Brain microvascular endothelial cell (primary cell): ENCODE measurements at regions not wholly inside any gene's neighbourhood (a gene's known extent, or its start where the extent isn't known, plus 50 kb on each side); places are given as distances from the start of the nearest gene placed in this dataset.

ENCODE experiments used
- DNase-seq: peaks from one replicate; pipeline ENCODE4 v3.0.0-alpha.2; 2020
- H3K27ac ChIP-seq: fragments of 250-450 bp; sonication (Bioruptor Pico); 2 replicates; pipeline ENCODE4 v1.5.1; 2020; ENCODE audit warnings: mild to moderate bottlenecking, moderate library complexity
- H3K27me3 ChIP-seq: fragments of 250-450 bp; sonication (Bioruptor Pico); replicated peaks from 2 replicates; pipeline ENCODE4 v1.5.1; 2020; ENCODE audit warnings: mild to moderate bottlenecking
- H3K36me3 ChIP-seq: fragments of 250-450 bp; sonication (Bioruptor Pico); replicated peaks from 2 replicates; pipeline ENCODE4 v1.5.1; 2020; ENCODE audit warnings: mild to moderate bottlenecking
- H3K4me3 ChIP-seq: 2 replicates; pipeline ENCODE4 v1.5.1; 2011; ENCODE audit warnings: low read depth, mild to moderate bottlenecking, control low read depth, low read length, moderate library complexity
- in situ Hi-C: cut with HindIII; loops from 2 replicates; pipeline ENCODE4 v1.10.0; 2017; ENCODE audit warnings: low sequenced_read_pairs, low pct_ligation_motif_present
- TF ChIP-seq, protein P1 (sequence below): IDR thresholded peaks from 2 replicates; pipeline ENCODE4 v1.5.1; 2011; ENCODE audit warnings: low read depth, mild to moderate bottlenecking, moderate library complexity, low read length, control low read depth, inconsistent platforms; ENCODE audit errors: missing control alignments

DNA sequence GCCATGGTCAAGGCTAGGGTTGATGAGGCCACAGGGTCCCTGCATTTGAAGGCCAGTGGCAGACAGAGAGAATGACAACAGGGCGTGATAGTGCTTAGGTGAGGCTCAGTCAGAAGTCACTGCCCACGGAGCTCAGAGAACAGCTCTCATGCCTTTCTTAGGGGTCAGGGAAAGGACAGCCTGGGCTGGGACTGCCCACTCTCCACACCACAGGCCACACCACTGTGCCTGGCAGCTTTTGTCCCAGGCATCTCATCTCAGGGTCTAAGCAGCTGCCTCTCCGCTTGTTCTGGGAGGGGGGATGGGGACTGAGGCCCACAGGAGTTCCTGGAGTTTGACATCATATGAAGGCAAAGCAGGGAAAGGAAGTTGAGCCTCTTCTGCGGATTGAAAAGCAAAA is 150.2 kb upstream of the B3GAT1 start:
- Histone ChIP-seq H3K36me3 (no peaks in the 10 kb centered on the region), H3K27me3 (no peaks in the 10 kb centered on the region), H3K27ac (no peak overlapping the region), H3K4me3 (no peak overlapping the region)
- in situ Hi-C loops: no loop called here
- TF ChIP-seq, protein P1, sequence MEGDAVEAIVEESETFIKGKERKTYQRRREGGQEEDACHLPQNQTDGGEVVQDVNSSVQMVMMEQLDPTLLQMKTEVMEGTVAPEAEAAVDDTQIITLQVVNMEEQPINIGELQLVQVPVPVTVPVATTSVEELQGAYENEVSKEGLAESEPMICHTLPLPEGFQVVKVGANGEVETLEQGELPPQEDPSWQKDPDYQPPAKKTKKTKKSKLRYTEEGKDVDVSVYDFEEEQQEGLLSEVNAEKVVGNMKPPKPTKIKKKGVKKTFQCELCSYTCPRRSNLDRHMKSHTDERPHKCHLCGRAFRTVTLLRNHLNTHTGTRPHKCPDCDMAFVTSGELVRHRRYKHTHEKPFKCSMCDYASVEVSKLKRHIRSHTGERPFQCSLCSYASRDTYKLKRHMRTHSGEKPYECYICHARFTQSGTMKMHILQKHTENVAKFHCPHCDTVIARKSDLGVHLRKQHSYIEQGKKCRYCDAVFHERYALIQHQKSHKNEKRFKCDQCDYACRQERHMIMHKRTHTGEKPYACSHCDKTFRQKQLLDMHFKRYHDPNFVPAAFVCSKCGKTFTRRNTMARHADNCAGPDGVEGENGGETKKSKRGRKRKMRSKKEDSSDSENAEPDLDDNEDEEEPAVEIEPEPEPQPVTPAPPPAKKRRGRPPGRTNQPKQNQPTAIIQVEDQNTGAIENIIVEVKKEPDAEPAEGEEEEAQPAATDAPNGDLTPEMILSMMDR: no peak
- no peak for DNase-seq

GRCh38 chr11:134561331-134561720 is 149.3 kb upstream of the B3GAT1 start:
- no peaks in the 10 kb centered on the region for H3K27me3 ChIP-seq
- no peak for DNase-seq
- no peaks in the 10 kb centered on the region for H3K36me3 ChIP-seq
- H3K27ac ChIP-seq: no peak overlapping the region
- in situ Hi-C loops: no loop called here
- TF ChIP-seq, protein P1: no peak
- no peak overlapping the region for H3K4me3 ChIP-seq

GRCh38 chr11:134560566-134561330 is 148.7 kb upstream of the B3GAT1 start:
- DNase-seq: no peak
- TF ChIP-seq, protein P1: no peak
- in situ Hi-C loops: no loop called here

GRCh38 chr11:134560066-134560465 is 148.0 kb upstream of the B3GAT1 start:
- Histone ChIP-seq H3K4me3 (no peak overlapping the region), H3K27ac (no peak overlapping the region), H3K36me3 (no peaks in the 10 kb centered on the region), H3K27me3 (no peaks in the 10 kb centered on the region)
- TF ChIP-seq, protein P1: no peak
- no peak for DNase-seq
- in situ Hi-C loops: no loop called here

More at GRCh38 chr11:134560566-134561330, 148.7 kb upstream of the B3GAT1 start:
- no peak overlapping the region for H3K27ac ChIP-seq
- H3K4me3 ChIP-seq: no peak overlapping the region
- H3K36me3 ChIP-seq: no peaks in the 10 kb centered on the region
- H3K27me3 ChIP-seq: no peaks in the 10 kb centered on the region

GRCh38 chr11:134559602-134559962 is 147.5 kb upstream of the B3GAT1 start:
- Histone ChIP-seq H3K36me3 (no peaks in the 10 kb centered on the region), H3K27ac (no peak overlapping the region), H3K27me3 (no peaks in the 10 kb centered on the region), H3K4me3 (no peak overlapping the region)
- in situ Hi-C loops: no loop called here
- TF ChIP-seq, protein P1: no peak
- DNase-seq: no peak
